ENCODE measurements at regions not wholly inside any gene's neighbourhood (a gene's known extent, or its start where the extent isn't known, plus 50 kb on each side); places are given as distances from the start of the nearest gene placed in this dataset.

- no peak for DNase-seq (ENCODE audit: extremely low spot score, insufficient read length, low read depth)
- no peak for FAIRE-seq
Measured at GRCh38 chr2:52220393-52220792, 1188.5 kb upstream of the NRXN1 start.

GRCh38 chr2:52210611-52211010 is 1178.7 kb upstream of the NRXN1 start:
- FAIRE-seq: no peak
- DNase-seq (ENCODE audit: extremely low spot score, insufficient read length, low read depth): no peak

GRCh38 chr2:52210161-52210560 is 1178.2 kb upstream of the NRXN1 start:
- DNase-seq (ENCODE audit: extremely low spot score, insufficient read length, low read depth) (no peak), FAIRE-seq (no peak)

- FAIRE-seq (no peak), DNase-seq (ENCODE audit: extremely low spot score, insufficient read length, low read depth) (no peak)
Measured at GRCh38 chr2:52194342-52194741, 1162.4 kb upstream of the NRXN1 start.

DNA sequence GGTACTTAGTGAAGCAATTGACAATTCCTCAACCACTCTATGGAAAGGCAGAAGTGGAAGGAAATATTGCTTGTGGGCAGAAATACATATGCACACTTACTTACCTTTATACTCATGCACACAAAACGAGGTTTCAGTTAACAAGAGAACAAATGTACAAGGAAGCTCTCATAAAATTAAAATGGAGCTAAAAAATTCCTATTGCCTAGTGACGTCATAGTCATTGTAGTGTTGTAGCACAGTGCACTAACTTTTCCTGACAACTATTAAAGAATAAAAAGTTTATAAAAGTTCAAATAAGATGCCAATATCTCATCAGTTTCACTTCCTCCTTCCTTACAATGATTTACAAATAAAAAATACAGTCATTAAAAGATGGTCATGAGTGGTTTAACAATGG is 1161.9 kb upstream of the NRXN1 start:
- FAIRE-seq (no peak), DNase-seq (ENCODE audit: extremely low spot score, insufficient read length, low read depth) (no peak)

DNA sequence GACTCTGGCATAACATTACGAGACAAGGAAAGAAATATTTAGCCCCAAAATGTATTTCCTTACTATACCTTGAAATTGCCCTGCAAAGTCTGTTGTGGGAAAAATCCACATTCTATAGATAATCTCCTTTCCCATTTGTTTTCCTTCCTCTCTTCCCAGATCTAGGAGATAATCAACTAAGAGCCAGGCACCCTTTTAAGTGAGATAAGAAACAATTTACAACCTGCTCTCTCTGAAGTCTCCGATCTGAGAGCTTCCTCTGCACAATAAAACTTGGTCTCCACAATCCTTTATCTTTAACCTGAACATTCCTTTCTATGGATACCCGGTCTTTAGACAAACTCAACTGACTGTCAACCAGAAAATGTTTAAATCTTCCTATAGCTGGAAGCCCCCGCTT is 1160.7 kb upstream of the NRXN1 start:
- DNase-seq (ENCODE audit: extremely low spot score, insufficient read length, low read depth): no peak
- FAIRE-seq: no peak

- DNase-seq (ENCODE audit: extremely low spot score, insufficient read length, low read depth): no peak
- FAIRE-seq: no peak
Measured at GRCh38 chr2:52181080-52181479, 1149.1 kb upstream of the NRXN1 start.

DNA sequence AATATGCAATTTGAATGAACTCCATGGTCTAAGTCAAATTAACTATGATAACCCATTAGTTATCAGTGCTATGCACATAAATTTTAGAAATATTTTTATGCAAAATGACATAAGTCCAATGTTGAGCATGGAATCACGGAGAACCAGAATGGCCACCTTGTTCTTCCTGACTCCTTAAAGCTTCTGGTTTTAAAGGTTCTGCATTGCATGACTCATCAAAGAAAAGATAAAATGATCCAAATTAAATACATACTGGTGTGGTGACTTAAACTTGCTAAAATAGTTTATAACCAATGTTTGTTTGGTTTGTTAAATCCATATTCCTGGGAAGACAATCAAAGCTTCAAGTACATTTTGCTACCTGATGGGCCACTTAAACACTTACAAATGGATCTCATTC is 1146.9 kb upstream of the NRXN1 start:
- FAIRE-seq (no peak), DNase-seq (ENCODE audit: extremely low spot score, insufficient read length, low read depth) (no peak)

DNA sequence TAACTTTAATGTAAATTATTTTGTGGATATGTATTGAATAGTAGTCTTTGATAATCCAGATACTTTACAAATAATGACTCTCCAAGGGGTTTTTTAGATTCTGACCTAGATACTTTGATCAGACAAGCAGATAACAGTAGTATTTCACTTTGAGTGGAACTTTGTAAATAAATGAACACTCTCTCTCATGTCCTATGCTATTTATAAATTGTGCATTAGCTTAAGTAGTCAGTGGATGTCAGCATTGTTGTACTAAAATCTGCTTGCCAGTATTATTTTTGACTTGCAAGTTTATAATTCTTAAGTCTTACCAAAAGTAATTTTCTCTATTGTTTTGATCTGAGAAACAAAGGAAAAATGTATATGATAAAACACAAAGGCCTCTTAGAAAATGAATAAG is 1113.1 kb upstream of the NRXN1 start:
- DNase-seq (ENCODE audit: extremely low spot score, insufficient read length, low read depth) (no peak), FAIRE-seq (no peak)

DNA sequence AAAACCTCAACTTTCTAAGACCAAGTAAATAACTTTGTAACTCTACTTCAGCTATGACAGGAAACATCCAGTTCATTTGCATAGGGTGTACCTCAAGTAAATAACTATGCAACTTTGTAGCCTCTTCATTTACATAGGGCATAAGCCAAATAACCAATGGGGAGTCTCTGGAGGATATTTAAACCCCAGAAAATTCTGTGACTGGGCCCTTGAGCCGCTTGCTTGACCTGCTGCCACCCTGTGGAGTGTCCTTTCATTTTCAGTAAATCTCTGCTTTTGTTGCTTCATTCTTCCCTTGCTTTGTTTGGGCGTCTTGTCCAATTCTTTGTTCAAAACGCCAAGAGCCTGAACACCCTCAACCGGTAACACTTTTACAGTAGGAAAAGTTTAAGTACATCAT is 1112.7 kb upstream of the NRXN1 start:
- no peak for FAIRE-seq
- DNase-seq (ENCODE audit: extremely low spot score, insufficient read length, low read depth): no peak

GRCh38 chr2:52141076-52141475 is 1109.1 kb upstream of the NRXN1 start:
- no peak for DNase-seq (ENCODE audit: extremely low spot score, insufficient read length, low read depth)
- FAIRE-seq: no peak

DNA sequence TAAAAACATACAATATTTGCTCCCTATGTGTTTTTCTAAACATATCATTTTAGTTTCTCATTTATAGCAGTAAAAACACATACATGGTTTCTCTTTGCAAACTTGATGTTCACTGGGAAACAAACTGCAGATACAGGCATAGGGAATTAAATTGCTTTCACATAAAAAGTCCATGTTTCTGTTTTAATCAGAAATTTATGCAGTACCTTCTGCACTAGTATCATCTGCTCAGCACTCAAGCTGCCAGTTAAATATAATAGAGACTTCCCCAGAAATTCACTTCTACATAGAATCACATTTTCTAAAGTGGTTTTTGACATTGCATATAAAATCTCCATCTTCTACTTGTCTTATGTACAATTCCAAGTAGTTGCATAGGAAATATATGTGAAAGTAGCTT is 1107.3 kb upstream of the NRXN1 start:
- DNase-seq (ENCODE audit: extremely low spot score, insufficient read length, low read depth) (no peak), FAIRE-seq (no peak)

- DNase-seq (ENCODE audit: extremely low spot score, insufficient read length, low read depth) (no peak), FAIRE-seq (no peak)
Measured at GRCh38 chr2:52135235-52135634, 1103.3 kb upstream of the NRXN1 start.

- no peak for FAIRE-seq
- no peak for DNase-seq (ENCODE audit: extremely low spot score, insufficient read length, low read depth)
Measured at GRCh38 chr2:52128081-52128480, 1096.1 kb upstream of the NRXN1 start.

DNA sequence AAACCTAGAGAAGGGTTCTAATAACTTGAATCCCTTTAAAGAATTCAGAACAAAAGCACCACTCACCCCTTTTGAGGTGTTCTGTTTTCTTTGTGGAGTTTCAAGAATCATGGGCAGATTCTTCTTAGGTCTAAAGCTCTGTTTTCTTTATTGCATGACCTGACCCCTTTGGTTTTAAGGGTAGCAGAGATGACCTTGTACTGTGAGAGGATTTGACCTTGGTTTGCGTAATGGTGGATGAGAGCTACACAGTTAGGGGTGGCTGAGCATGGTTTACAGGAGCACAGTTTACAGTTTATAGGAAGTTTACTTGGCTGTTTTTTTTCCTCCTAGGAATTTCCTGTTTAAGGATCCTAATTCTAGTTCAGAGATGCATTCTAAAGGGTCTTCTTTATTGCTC is 1095.6 kb upstream of the NRXN1 start:
- DNase-seq (ENCODE audit: extremely low spot score, insufficient read length, low read depth) (no peak), FAIRE-seq (no peak)

DNA sequence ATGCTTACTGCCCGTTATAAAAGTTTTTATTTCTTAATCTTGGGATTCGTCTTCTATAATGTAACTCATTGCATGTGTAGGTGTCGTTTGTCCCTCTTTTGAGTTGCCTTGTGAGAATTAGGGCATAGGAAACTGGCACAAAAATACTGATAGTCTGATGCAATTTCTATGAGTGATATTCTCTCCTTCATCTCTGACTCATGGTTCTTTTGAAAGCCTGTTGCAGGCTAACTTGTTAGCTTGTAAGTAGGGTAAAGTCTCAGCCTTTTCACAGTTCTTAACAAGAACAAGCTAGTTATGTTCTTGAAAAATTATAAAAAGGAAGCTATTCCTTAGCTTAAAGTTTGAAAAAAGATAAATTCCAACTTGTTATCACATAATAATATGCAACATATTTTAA is 1085.4 kb upstream of the NRXN1 start:
- no peak for FAIRE-seq
- DNase-seq (ENCODE audit: extremely low spot score, insufficient read length, low read depth): no peak

- DNase-seq (ENCODE audit: extremely low spot score, insufficient read length, low read depth) (no peak), FAIRE-seq (no peak)
Measured at GRCh38 chr2:52115750-52116149, 1083.8 kb upstream of the NRXN1 start.

DNA sequence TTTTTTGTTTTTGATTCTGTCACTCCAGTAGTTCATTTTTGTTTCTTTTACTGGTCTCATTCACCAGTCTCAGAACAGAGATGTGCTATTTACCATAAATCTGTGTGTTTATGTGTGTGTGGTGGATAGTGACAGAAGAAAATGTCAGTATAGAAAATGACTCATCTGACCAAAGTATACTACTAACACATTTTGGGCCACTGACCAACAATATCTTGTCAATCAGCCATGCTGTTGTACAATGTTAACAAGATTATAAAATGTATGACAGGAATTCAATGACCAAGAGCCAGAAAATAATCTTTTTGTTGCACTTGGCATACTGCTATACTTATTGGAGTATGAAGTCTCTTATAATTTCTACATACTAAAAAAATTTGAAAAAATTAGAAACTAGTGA is 1081.4 kb upstream of the NRXN1 start:
- DNase-seq (ENCODE audit: extremely low spot score, insufficient read length, low read depth): no peak
- FAIRE-seq: no peak

DNA sequence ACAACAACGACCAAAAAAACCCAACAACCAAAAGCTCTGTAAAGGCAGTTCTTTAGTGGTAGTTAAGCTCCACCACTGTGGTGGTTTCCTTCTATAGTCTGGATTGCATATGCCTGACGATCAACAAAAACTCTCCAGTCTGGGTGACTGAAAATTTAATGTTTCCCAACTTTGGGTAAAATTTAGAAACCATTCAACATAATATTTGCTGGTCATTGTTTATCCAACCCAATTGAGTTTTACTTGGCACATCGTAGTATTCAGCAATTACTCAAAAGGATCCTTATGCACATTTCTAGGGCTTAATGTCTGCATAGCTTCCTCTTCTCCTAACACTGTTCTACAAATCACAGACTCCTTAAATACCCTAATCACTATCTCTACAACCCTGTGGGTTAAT is 1080.2 kb upstream of the NRXN1 start:
- no peak for DNase-seq (ENCODE audit: extremely low spot score, insufficient read length, low read depth)
- FAIRE-seq: no peak

- FAIRE-seq (no peak), DNase-seq (ENCODE audit: extremely low spot score, insufficient read length, low read depth) (no peak)
Measured at GRCh38 chr2:52107124-52107523, 1075.2 kb upstream of the NRXN1 start.

GRCh38 chr2:52097071-52097470 is 1065.1 kb upstream of the NRXN1 start:
- DNase-seq (ENCODE audit: extremely low spot score, insufficient read length, low read depth) (no peak), FAIRE-seq (no peak)

- FAIRE-seq (no peak), DNase-seq (ENCODE audit: extremely low spot score, insufficient read length, low read depth) (no peak)
Measured at GRCh38 chr2:52084759-52085158, 1052.8 kb upstream of the NRXN1 start.

GRCh38 chr2:52083214-52083613 is 1051.3 kb upstream of the NRXN1 start:
- no peak for FAIRE-seq

More at GRCh38 chr2:52083214-52083613, 1051.3 kb upstream of the NRXN1 start:
- DNase-seq (ENCODE audit: extremely low spot score, insufficient read length, low read depth): no peak

Data from GM18507 (cell line).